ENCODE measurements at regions not wholly inside any gene's neighbourhood (a gene's known extent, or its start where the extent isn't known, plus 50 kb on each side); places are given as distances from the start of the nearest gene placed in this dataset.

DNA sequence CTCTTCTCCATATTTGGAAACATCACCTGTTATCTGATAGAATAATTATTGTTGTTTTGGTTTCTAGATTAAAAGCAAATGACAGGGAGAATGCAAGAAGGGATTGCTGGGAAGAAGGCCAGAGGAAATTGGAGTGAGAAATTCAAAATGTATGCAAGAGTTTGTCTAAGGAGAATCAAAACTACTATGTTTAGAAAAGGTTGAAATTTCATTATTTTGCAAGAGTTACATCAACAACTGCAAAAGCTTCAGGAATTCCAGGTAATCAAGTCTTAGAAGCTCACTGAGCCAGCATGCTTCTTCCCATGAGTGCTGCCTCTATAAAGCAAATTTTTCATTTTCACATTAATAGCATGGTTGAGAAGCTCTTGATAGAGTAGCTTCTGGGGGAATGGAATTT is 177.2 kb upstream of the GBE1 start:
- dilution Hi-C loops (cut with MboI; ENCODE audit: extremely low pct_ligation_motif_present, low sequenced_read_pairs): no loop called here
- FAIRE-seq: no peak
- Histone ChIP-seq H4K20me1 (ENCODE audit: control insufficient read depth, extremely low read depth, insufficient read depth, low read length) (no peaks in the 10 kb centered on the region), H3K4me2 (ENCODE audit: control insufficient read depth, extremely low read depth, insufficient read depth, low read depth, low read length) (no peak overlapping the region), H3K36me3 (ENCODE audit: control insufficient read depth in 2 of 2, extremely low read depth in 1 of 2, insufficient read depth in 2 of 2, low read length in 2 of 2) (no peaks in the 10 kb centered on the region), H3K27me3 (ENCODE audit: control insufficient read depth, extremely low read depth, insufficient read depth, low read length) (no peaks in the 10 kb centered on the region), H3K4me3 (ENCODE audit: control insufficient read depth in 2 of 3, extremely low read depth in 1 of 3, insufficient read depth in 2 of 3, low read depth in 1 of 3, low read length in 3 of 3) (no peak overlapping the region), H3K9me1 (ENCODE audit: control insufficient read depth, extremely low read depth, insufficient read depth, low read length) (no peaks in the 10 kb centered on the region), H3K79me2 (ENCODE audit: control insufficient read depth, insufficient read depth, low read length) (no peaks in the 10 kb centered on the region), H3K4me1 (ENCODE audit: control insufficient read depth, extremely low read depth, insufficient read depth, low read length) (no peaks in the 10 kb centered on the region), H2AFZ (ENCODE audit: control insufficient read depth, low read length) (no peak overlapping the region), H3K27ac (ENCODE audit: control insufficient read depth, insufficient read depth, low read length) (no peak overlapping the region), H3K9ac (ENCODE audit: control insufficient read depth, extremely low read depth, insufficient read depth, low read length) (no peak overlapping the region), H3K9me3 (ENCODE audit: control insufficient read depth, low read depth, low read length) (no peaks in the 10 kb centered on the region)
- no peak for TF ChIP-seq EZH2 (IDR thresholded peaks at IDR 0.05; ENCODE audit: low read length)
- TF ChIP-seq, protein P1, sequence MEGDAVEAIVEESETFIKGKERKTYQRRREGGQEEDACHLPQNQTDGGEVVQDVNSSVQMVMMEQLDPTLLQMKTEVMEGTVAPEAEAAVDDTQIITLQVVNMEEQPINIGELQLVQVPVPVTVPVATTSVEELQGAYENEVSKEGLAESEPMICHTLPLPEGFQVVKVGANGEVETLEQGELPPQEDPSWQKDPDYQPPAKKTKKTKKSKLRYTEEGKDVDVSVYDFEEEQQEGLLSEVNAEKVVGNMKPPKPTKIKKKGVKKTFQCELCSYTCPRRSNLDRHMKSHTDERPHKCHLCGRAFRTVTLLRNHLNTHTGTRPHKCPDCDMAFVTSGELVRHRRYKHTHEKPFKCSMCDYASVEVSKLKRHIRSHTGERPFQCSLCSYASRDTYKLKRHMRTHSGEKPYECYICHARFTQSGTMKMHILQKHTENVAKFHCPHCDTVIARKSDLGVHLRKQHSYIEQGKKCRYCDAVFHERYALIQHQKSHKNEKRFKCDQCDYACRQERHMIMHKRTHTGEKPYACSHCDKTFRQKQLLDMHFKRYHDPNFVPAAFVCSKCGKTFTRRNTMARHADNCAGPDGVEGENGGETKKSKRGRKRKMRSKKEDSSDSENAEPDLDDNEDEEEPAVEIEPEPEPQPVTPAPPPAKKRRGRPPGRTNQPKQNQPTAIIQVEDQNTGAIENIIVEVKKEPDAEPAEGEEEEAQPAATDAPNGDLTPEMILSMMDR (optimal IDR thresholded peaks at IDR 0.05 in 1 of 3, IDR thresholded peaks at IDR 0.05 in 1 of 3, conservative IDR thresholded peaks at IDR 0.05 in 1 of 3; ENCODE audit: extremely low read depth in 1 of 3, insufficient read depth in 2 of 3, low read length in 3 of 3): no peak
- DNase-seq (ENCODE audit: low read depth, low spot score): no peak

DNA sequence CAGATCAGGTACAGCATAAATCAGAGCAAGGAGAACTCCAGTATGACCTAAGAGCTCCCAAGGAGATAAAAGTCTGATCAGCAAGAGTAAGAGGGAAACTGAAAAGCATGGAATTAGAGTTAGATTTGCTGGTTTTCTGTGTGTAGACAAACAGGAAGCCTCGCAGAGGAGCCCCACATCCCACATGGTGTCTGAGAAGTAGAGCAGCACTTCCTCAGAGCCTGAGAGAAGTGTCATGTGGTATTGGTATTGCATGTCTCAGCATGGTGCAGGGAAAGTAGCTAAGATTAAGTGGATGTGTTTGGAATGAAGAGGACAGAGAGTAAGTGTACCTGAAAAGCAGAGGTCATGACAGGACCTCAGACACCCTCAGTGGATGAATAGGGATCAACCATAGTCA is 175.4 kb upstream of the GBE1 start:
- dilution Hi-C loops (cut with MboI; ENCODE audit: extremely low pct_ligation_motif_present, low sequenced_read_pairs): no loop called here
- no peak overlapping the region for H3K27ac ChIP-seq (ENCODE audit: control insufficient read depth, insufficient read depth, low read length)
- no peaks in the 10 kb centered on the region for H3K27me3 ChIP-seq (ENCODE audit: control insufficient read depth, extremely low read depth, insufficient read depth, low read length)
- no peak overlapping the region for H3K4me2 ChIP-seq (ENCODE audit: control insufficient read depth, extremely low read depth, insufficient read depth, low read depth, low read length)
- no peak for FAIRE-seq
- no peak overlapping the region for H3K4me3 ChIP-seq (ENCODE audit: control insufficient read depth in 2 of 3, extremely low read depth in 1 of 3, insufficient read depth in 2 of 3, low read depth in 1 of 3, low read length in 3 of 3)
- TF ChIP-seq, protein P1 (optimal IDR thresholded peaks at IDR 0.05 in 1 of 3, IDR thresholded peaks at IDR 0.05 in 1 of 3, conservative IDR thresholded peaks at IDR 0.05 in 1 of 3; ENCODE audit: extremely low read depth in 1 of 3, insufficient read depth in 2 of 3, low read length in 3 of 3): no peak
- TF ChIP-seq EZH2 (IDR thresholded peaks at IDR 0.05; ENCODE audit: low read length): no peak
- no peaks in the 10 kb centered on the region for H3K4me1 ChIP-seq (ENCODE audit: control insufficient read depth, extremely low read depth, insufficient read depth, low read length)
- no peak overlapping the region for H3K9ac ChIP-seq (ENCODE audit: control insufficient read depth, extremely low read depth, insufficient read depth, low read length)
- no peak overlapping the region for H2AFZ ChIP-seq (ENCODE audit: control insufficient read depth, low read length)
- no peaks in the 10 kb centered on the region for H4K20me1 ChIP-seq (ENCODE audit: control insufficient read depth, extremely low read depth, insufficient read depth, low read length)
- no peak for DNase-seq (ENCODE audit: low read depth, low spot score)
- H3K9me3 ChIP-seq (ENCODE audit: control insufficient read depth, low read depth, low read length): no peaks in the 10 kb centered on the region
- no peaks in the 10 kb centered on the region for H3K36me3 ChIP-seq (ENCODE audit: control insufficient read depth in 2 of 2, extremely low read depth in 1 of 2, insufficient read depth in 2 of 2, low read length in 2 of 2)
- H3K79me2 ChIP-seq (ENCODE audit: control insufficient read depth, insufficient read depth, low read length): no peaks in the 10 kb centered on the region
- H3K9me1 ChIP-seq (ENCODE audit: control insufficient read depth, extremely low read depth, insufficient read depth, low read length): no peaks in the 10 kb centered on the region

All from keratinocyte (primary cell).